Fibroblast of skin of back (primary cell): ENCODE measurements at regions not wholly inside any gene's neighbourhood (a gene's known extent, or its start where the extent isn't known, plus 50 kb on each side); places are given as distances from the start of the nearest gene placed in this dataset.
"Not testable (repeated sequence)": the region's sequence is repeated elsewhere in the genome, so short reads cannot be mapped to it uniquely, and the experiment has no call there.

Source experiments
- DNase-seq: peaks from one replicate; pipeline ENCODE4 v3.0.0-alpha.2; 2013

DNA sequence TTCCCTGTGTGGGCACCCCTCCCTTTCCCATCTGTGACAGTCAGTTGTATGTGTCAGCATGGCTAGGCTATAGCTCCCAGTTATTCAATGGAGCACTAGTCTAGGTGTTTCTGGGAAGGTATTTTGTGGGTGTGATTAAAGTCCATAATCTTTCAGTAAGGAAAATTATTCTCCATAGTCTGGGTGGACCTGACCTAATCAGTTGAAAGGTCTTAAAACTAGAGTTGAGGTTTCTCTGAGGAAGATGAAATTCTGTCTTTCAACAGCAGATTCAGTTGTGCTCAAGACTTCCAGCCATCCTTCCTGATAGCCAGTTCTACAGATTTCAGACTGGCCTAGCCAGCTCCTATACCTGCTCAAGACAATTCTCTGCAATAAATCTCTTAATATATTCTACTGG lies 284.6 kb upstream of the PROK2 start:
- no peak for DNase-seq

DNA sequence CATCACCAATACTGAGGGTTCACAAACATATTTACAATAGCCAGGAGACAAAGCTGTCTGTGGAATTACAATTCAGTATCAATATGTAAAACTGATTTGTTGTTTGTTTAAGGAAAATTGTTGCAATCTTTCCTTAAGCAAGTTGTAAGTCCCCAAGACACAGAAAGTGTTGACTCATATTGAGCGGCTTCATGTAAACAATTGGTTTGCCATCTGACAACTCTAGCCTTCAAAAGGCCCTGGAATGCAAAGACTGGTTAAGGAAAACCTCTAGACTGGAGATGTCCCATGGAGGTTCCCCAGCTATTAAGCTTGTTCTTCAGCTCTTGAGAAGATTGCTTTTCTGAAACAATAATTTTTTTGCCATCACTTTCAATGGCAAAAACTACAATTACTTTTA lies 283.7 kb upstream of the PROK2 start:
- DNase-seq = peak; percentile 23

DNA sequence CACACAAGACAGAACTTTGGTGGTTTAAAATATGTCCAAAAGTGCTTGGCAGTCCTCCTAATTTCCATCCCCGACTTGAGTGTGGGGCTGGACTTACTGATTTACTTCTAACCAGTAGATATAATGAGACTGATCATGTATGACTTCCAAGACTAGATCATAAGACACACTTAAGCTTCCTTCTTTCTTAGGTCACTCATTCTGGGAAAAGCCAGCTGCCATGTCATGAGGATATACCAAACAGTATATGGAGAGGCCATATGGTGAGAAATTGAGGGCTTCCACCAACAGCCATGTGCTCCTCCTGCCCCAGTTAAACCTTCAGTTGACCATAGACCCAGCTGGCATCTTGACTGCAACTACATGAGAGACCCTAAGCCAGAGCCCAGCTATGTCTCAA lies 282.8 kb upstream of the PROK2 start:
- DNase-seq = no peak

DNA sequence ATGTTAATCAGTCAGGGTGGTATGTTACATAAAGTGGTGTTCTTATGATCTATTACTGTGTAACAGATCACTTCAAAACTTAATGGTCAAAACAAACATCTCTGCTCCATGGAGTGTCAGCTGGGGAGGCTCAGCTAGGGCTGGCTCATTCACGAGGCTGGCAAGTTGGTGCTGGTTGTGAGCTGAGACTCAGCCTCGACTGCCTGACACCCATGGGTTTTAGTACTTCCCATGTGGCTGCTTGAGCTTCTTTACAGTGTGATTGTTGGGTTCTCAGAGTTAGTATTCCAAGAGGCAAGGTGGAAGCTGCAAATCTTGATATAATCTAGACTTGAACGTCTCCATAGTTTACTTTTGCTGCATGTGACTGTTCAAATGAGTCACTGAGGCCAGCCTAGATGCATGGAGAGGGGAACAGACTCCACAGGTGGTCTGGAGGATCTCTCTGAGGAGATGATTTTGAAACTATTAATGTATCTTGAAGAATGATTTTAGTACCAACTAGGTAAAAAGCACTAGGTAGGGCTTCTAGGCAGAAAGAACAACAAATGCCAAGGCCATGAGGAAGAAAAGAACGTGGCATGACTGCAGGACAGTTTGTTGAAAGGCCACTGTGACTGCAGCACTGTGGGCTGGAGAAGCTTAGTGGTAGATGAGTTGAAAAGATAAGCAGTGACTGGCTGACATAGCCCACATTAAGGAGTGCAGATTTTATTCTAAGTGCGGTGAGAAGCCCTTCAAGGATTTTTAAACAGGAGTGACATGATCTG lies 281.1 kb upstream of the PROK2 start:
- peak; percentile 15 for DNase-seq

DNA sequence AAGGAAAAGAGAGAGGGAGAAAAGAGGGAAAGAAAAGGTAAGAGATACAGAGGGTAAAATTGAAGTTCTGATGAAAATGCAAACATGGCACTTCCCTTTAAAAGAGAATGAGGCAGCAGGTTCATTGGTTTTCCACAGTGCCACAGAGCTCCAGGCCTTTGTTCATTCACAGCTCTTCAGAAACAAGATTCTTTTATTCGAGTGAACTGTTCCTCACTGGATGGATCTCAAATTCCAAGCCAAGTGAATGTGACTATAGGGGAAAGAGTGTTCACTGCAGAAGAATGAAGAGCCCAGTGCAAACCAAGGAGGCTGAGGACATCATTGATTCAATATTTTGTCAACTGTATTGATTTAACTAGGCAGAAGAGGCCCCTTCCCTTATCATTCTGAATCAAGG lies 280.3 kb upstream of the PROK2 start:
- no peak for DNase-seq

DNA sequence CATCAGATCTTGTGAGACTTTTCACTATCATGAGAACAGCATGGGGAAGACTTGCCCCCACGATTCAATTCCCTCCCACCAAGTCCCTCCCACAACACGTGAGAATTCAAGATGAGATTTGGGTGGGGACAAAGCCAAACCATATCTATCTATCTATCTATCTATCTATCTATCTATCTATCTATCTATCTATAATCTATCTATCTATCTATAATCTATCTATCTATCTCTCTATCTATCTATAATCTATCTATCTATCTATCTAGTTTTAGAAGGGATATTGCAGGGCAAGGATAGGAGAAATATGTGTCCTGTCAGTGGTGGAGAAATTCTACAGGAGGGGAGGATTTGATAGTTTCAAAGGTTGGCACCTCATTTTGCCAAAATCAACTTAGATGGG lies 279.8 kb upstream of the PROK2 start:
- DNase-seq = not testable (repeated sequence)

DNA sequence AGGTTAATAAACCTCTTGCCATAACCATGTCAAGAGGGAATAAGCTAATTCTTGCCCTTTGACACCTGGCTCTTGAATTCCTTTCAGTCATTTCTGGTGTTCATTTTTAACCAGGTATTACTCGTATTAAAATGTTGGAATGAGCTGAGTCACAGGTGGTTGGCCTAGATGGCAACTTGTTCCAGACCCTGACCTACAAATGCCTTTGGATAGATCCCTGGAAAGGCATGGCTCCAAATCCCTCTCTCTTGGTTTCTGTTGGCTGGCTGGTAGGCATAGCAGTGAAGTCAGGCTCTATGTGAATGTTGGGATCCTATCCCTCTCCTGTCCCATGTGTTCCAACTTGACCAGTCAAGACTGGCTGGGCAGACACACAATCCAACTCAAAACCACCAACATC lies 277.1 kb upstream of the PROK2 start:
- no peak for DNase-seq

DNA sequence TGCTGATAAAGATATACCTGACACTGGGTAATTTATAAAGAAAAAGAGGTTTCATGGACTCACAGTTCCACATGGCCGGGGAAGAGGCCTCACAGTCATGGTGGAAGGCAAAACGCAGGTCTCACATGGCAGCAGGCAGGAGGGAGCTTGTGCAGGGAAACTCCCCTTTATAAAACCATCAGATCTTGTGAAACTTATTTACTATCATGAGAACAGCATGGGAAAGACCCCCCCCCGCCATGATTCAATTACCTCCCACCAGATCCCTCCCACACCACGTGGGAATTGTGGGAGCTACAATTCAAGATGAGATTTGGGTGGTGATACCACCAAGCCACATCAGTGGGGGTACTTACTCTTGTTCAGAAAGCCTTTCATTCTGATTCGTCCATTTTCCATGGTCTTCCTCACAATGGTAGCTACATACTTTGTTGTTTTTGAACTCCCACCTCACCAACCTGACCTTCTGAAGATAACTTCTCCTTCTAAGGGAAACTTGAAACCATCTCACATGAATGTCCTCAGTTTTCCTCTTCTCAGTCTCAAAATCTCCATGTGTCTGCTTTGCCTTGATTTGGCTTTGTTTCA lies 275.6 kb upstream of the PROK2 start:
- DNase-seq = no peak

DNA sequence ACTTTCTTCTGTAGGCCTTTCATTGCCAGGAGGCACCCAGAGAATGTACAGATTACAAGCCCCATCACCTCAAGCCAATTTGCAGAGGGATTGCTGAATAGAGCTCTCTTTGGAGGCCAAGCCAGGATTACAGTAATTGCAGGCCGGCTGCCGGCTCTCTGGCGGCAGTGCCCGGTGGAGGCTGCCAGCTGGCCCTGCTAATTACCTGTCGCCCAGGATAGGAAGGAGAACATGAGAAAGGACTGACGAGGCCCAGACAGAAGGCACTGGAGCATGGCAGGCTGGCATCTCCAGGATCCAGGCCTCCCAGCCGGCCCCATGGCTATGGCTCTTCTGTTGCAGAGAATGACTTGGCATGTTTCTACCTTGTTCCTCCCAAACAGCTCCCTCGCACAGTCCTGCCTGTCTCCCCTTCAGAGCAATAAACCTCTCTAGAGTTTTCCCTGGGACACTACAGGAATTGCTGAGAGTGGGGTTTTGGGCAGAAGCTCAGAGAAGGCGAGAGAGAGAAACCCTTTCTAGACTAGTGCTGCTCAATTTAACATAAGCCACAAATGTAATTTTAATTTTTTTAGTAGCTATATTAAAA lies 273.6 kb upstream of the PROK2 start:
- DNase-seq = no peak

DNA sequence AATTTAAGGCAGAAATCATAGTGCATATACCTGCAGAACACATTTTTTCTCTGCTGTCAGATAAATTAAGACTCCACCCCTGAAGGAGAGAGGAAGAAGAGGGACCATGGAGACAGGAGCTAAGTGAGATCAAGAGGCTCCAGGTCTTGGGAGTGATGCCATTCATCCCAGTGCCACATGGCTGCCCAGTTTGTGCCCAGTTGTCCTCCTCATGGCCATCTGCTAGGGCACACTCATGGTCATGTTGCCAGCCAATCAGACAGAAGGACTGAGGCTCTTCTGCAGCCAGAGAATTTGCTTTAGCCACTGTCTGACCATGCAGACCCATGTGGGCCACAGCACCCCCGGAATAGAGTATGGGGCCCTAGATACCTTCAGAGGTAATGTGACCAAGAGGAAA lies 270.5 kb upstream of the PROK2 start:
- no peak for DNase-seq

DNA sequence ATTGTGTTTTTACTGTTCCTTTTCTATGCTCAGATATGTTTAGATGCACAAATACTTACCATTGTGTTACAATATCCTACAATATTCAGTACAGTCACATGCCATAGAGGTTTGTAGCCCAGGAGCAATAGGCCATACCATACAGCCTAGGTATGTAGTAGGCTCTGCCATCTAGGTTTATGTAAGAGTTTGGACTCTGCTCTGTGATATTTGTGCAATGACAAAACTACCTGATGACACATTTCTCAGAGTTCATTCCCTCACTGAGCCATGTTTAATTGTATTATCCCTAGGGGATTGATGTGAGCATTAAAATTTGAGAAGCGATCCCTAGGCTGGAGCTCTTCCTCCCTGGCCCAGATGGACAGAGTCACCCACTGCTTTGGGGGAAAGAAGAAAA lies 270.0 kb upstream of the PROK2 start:
- peak; percentile 9 for DNase-seq

DNA sequence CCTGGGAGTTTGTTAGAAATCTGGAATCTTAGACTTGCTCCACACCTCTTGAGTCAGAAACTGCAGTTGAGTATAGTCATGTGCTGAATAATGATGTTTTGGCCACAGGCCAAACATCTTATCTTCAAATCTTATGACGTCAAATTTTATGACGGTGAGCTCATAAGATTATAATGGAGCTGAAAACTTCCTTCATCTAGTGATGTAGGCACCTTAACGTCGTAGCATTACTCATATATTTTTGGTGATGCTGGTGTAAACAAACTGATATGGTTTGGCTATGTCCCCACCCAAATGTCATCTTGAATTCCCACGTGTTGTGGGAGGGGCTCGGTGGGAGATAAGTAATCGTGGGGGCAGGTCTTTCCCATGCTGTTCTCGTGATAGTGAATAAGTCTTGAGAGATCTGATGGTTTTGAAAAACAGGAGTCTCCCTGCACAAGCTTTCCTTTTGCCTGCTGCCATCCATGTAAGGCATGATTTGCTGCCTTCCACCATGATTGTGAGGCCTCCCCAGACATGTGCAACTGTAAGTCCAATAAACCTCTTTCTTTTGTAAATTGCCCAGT lies 268.0 kb upstream of the PROK2 start:
- DNase-seq = no peak

DNA sequence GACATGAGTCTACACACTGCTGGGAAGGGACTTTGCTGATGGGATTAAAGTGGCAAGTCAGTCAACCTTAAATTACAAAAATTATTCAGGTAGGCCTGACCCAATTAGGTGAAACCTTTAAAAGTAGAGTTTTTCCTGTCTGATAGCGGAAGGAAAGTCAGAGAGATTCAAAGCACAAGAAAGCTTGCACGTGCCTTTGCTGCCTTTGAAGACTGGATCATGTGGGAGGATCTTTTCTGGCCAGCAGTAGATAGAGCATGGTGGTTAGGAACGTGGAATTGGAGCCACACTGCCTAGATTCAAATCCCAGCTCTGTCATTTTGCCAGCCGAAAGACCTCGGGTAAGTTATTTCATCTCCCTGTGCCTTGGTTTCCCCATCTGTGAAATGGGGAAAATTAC lies 265.8 kb upstream of the PROK2 start:
- DNase-seq = no peak

DNA sequence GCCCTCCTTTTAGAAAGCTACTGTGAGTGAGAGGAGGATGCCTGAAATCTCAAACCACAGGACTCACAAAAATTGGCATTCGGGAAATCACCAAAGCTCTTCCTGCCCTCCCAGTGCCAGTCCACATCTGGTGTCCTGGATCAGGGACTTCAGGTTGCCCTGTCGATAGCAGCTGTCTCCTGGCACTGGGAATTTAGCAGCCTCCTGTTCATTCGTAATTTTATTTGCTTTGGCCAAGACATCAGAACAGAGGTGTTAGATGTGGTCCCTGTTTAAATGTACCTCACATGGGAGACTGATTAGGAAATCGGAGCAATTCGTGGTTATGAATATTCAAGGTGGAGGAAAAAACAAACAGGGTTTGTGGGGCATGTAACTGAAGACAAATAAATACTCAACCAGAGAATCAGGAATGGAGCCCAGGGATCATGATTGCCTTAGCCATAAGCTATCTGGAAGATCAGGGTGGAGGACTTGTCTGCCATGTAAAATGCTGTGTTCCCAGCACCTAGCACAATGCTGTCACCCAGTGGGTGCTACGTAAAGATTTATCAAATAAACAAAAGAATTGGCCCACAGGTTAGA lies 265.2 kb upstream of the PROK2 start:
- no peak for DNase-seq

DNA sequence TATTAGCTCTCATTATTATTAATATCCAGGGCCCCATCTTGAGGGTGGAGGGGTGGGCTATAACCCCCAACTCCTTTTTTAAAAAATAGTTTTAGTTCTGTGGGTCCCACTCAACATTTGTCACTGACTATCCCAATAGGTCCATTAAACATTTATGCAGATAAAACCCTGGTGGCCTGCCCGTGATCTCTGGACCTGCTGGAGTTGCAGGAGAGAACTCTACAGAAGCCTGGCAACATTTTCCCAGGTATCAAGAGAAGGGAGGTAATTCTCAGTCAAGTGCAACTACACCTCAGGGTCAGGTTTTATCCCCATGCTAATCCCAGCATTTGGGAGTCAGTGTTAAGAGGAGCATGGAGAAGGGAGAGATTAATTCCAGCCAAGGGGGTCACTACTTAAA lies 264.4 kb upstream of the PROK2 start:
- DNase-seq = no peak

DNA sequence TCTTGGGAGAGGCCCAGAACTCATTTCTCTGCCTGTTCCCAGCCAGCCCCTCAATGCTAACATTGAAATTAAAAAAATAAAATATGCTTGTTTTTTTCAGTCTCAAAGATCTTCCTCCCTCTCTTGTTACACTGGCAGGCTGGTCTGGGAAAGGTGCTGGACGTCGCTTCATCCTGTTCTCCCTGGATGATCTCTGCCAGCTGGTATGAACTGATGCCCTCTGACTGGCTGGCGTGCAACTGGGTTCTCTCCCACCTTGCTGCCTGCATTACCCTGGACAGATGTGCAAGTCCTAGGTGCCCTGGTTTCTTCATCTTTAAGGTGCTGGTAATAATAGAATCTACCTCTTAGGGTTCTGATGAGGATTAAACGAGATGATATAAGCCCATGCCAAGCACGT lies 263.9 kb upstream of the PROK2 start:
- no peak for DNase-seq

DNA sequence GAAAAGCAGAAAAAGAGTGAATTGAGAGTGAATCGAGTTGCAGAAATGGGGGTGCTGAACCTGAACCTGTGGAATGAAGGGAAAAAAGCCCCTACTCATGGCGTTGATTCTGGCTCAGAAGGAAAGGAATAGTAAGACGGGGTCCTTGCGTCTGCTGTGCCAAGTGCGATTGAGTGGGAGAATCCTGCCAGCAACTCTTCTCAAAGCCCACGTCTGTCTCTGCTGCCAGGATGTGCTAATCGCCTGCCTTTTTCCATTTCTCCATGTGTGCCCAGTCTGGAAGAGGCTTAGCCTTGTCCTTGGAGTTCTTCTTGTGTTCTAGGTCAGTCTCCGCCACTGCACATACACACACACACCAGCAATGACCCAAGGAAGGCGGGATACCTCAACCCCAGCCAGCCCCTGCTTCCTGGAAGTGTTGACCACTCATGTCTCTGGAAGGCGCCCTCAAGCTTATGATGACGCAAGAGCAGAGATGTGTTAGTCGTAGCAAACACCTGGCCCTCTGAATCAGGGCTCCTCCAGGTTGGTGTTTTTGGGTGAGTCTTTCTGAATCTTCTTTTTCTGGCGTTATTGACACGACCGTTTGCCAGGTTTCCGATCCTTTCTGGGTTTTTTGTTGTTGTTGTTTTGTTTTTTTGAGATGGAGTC lies 262.4 kb upstream of the PROK2 start:
- DNase-seq = no peak

DNA sequence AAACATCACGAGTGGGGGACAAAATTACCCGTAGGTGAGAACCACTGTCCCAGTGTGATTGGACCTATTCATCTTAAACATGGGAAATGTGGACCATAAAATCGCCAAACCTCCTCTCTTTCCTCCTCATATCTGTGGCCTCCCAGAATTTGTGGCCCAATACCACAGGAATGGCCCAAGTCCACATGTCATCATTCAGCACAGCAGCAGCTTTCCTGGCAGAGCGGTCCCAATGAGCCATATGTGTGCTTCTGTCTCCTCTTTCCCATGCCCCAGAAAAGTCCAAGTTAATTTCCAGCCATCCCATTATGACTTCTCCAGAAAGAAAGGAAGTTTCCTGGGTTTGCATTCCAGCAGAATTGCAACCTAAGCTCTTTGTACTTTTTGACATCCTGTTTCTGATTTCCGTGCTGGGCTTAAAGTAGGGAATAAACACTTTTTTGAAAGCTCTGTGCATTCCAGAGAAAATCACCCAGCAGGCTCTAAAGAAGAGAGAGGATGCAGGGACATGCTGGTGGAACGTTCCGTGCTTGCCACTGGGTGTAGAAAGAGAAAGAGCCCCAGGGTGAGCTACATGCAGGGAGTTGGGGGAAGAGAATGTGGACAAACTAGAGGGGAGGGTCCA lies 259.4 kb upstream of the PROK2 start:
- peak; percentile 61 for DNase-seq

DNA sequence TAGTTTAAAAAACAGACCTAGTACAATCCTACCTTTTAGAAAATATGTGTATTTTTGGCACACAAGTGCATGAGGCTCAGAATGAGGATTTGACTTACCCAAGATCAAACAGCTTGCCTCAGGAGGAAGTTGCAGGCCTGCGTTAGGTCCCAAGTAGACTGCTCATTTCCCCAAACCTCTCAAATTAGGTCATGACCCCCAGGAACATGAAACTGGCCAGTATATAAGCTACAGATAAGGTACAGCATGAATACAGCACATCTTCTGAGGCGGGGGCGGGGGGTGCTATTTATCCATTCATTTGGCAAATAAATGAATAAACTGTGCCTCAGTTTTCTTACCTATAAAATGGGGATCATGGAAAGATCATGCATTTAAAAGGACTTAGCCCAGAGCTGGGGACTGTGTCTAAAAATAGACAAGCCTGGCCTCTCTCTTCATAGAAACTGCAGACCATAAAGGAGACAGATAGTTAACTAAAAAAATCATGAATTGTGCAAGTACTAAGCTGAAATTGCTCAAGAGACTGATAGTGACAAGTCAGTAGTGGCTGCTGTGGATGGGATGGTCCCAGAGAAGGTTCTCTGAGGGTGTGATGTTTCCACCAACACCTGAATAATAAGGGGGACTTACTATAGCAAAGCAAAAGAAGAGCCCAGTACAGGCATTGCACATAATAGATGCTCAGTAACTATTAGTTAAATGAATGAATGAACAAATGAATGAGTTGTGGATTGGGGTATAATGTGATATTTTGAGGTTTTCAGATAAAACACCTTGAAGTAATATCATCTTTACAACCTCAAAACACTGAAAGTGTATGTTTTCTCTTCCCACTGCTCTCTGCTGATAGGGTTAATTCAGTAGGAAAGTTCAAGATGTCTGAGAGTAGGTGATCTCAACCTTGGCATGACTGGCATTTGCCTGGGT lies 258.5 kb upstream of the PROK2 start:
- no peak for DNase-seq

DNA sequence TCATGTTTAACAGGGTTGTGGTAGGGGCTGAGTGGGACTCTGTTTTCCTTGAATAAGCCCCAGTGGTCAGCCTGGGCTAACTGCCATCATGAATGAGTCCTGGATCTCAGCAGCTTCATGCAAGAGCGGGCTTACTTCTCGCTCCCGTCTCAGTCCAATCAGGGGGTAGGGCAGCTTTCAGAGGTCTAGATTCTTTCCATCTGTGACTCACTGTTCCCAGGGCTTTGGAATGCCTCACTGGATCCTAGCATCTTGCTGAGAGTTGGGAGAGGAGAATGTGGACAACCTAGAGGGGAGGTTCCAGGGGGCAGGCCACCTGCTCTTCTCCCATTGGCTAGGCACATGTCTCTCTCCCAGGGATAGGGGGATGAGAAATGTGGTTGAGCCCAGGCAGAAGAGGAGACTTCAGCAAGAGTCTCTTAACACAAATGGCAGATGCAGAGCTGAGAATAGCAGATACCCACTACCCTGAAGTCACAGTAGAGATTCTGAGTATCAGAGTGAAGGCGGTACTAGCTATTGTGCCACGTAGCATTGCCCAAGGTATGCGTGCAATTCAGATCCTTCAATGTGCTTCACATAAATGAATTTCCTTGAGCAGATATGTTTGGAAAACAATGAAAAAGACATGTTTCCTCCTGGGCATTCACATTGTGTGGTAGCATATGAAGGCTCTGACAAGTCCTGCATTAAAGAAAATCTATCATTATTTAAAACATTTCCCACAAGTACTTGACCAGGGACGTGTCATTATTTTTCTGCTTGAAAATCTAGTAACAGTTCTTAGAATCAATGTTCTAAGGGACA lies 257.7 kb upstream of the PROK2 start:
- DNase-seq = peak; percentile 91

DNA sequence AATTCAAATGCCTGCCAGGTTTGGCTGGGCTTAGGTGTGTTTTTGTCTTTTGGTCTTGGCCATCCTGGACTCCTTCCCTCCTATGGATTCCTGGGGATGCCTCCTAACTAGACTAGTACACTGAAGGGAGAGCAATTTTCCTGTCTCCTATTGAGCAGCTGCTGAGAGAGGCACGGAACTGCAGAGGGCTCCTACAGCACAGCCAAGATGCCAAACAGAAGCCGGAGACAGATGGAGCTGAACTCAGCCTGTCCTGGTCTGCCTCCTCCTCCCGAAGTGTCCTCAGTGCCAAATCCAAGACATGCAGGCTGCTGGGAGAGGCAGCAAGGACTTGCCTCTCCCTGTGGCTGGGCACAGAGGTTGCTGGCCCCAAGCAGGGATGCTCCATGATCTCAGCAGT lies 256.6 kb upstream of the PROK2 start:
- peak; percentile 20 for DNase-seq
